IPS-18c (cell line): ENCODE measurements at regions not wholly inside any gene's neighbourhood (a gene's known extent, or its start where the extent isn't known, plus 50 kb on each side); places are given as distances from the start of the nearest gene placed in this dataset.

Experiments used
- H3K4me3 ChIP-seq: 2 replicates; pipeline ENCODE4 v1.7.0; 2013; ENCODE audit warnings: low read depth, mild to moderate bottlenecking, low read length, moderate library complexity; ENCODE audit not compliant: insufficient read depth
- H3K9me3 ChIP-seq: one replicate; pipeline ENCODE4 v1.6.1; 2013; ENCODE audit warnings: mild to moderate bottlenecking, low read length, moderate library complexity; ENCODE audit not compliant: control insufficient read depth, insufficient read depth

DNA sequence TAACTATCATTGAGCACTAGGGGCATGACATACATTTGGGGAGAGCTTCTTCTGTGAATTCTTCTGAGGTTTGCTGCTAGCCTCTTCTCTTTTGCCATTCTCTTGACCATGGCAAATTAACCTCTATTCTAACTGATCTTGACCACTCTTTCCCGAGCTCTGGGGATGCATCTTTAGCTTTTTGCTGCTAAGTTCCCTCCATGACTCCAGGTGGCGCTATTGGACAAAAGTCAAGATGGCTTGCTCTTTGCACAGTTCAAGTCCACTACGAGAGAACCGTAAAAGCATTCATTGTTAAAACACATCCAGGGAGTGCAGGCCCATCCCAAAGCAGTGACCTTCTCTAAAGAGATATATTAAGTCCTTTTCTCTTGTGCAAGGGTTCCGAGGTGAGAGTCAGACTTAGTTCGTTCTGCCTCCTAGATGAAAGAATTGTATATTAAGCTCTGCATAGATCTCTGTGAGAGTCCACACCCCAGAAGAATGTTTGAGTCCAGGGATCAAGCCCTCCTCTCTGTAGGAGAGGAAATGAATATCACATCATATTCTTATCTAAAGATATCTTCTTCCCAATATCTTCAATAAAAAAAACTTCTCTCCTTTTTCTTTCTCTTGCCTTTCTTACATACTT, 1152.9 kb upstream of the CDH6 start:
- Histone ChIP-seq H3K9me3 (no peaks in the 10 kb centered on the region), H3K4me3 (no peak overlapping the region)

DNA sequence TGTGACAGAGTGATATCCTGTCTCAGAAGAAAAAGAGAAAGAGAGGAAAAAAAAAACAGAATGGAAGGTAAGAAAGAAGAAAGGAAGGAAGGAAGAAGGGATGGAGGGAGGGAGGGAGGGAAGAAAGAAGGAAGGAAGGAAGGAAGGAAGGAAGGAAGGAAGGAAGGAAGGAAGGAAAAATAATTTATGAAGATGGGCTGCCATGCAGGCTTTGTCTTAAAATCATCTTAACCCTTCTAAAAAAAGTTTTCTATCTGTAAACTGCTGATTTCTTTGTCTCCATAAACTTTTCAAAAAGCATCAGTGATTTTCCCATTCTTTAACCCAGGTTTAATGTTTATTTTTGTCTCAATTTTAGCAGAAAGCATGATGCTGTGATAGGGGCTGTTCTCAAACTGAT, 1154.1 kb upstream of the CDH6 start:
- no peaks in the 10 kb centered on the region for H3K9me3 ChIP-seq
- no peak overlapping the region for H3K4me3 ChIP-seq

DNA sequence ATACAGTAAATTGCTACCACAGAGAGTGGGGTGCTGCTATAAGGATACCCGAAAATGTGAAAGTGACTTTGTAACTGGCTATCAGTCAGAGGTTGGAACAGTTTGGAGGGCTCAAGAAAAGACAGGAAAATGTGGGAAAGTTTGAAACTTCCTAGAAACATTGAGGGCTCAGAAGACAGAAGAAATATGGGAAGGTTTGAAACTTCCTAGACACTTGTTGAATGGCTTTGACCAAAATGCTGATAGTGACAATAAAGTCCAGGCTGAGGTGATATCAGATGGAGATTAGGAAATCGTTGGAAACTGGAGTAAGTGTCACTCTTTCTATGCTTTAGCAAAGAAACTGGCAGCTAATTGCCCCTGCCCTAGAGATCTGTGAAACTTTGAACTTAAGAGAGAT, 1158.6 kb upstream of the CDH6 start:
- H3K4me3 ChIP-seq = no peak overlapping the region
- no peaks in the 10 kb centered on the region for H3K9me3 ChIP-seq

DNA sequence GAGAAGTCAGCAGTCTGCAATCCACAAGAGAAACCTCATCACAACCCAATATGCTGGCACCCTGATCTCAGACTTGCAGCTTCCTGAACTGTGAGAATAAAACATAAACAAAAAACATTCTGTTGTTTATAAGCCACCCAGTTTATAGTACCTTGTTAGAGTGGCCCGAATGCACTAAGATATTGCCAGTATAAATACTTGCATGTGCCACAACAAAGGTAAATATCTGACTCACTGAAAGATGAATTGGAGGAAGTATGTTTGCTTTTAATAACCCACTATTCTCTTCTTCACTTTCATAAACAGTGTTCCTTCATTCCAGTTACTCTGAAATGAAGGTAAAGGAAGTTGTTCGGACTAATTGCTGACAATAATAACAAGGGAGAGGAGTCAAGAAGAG, 1163.4 kb upstream of the CDH6 start:
- no peaks in the 10 kb centered on the region for H3K9me3 ChIP-seq
- no peak overlapping the region for H3K4me3 ChIP-seq

DNA sequence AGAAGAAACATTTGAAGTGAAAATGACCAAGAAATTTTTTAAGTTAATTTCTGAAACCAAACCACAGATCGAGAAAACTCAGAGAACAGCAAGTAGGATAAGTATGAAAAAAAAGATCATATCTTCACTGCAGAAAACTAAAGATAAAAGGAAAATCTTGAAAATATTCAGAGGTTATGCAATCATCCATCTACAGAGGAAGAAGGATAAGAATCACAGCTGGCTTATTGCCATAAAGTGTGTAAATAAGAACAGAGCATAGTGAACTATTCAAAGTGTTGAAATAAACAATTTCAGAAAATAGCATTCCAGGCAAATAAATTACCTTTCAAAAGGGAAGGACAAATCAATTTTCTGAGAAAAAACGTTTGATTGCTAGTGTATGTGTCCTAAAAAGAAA, 1191.7 kb upstream of the CDH6 start:
- H3K9me3 ChIP-seq = no peaks in the 10 kb centered on the region
- H3K4me3 ChIP-seq = no peak overlapping the region

DNA sequence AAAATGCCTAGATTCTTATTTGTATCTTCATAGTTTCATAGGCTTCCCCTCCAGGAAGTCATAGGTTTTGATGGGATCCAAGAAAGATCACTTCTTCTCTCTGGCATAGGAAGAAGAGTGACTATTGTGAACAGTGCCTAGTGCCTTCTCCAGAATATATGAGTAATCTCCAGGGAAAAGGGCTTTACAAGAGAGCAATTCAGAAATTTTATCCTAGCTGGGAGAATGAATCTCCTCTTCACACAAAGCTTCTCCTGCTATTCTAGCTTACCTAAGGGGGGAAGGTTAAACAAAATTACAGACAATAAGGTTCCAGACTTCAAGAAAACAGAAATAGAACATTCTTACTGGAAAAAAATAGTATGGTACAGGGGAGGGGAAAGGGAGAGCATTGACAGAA, 1193.3 kb upstream of the CDH6 start:
- Histone ChIP-seq H3K4me3 (no peak overlapping the region), H3K9me3 (no peaks in the 10 kb centered on the region)

DNA sequence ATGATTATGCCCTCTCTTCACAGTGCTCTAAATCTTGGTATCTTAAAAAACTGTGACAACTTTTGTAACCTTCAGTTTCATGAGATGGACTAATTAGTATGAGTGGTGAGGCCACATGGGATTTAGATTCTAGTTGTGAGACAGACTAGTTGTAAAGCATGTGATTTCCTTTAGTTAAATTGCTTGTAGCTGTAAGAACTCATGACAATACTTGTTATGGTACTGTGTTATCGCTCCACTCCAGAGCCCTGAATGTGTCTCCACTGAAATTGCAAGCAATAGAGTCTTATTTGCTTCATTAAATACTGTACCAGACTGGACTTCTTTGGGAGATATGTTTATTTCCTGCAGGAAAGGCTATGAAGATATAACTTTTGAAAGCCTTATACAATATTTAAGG, 1198.3 kb upstream of the CDH6 start:
- no peak overlapping the region for H3K4me3 ChIP-seq
- H3K9me3 ChIP-seq = no peaks in the 10 kb centered on the region

DNA sequence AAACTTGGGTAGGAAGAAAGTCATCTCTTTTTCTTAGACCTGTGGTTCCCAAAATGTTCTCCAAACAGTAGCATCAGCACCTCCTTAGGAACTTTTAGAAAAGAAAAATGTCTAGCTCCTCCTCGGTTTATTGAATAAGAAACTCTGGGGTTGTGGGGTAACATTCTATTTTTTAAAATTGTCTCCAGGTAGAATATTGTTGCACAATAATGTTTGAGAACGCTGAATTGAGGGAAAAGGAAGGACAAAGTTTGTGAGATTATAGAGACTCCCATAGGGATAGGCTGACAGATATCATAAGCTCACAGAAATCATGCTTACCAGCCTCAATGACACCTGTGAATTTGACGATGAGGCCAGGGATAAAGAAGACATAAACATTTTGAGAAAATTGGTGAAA, 1199.0 kb upstream of the CDH6 start:
- Histone ChIP-seq H3K4me3 (no peak overlapping the region), H3K9me3 (no peaks in the 10 kb centered on the region)

DNA sequence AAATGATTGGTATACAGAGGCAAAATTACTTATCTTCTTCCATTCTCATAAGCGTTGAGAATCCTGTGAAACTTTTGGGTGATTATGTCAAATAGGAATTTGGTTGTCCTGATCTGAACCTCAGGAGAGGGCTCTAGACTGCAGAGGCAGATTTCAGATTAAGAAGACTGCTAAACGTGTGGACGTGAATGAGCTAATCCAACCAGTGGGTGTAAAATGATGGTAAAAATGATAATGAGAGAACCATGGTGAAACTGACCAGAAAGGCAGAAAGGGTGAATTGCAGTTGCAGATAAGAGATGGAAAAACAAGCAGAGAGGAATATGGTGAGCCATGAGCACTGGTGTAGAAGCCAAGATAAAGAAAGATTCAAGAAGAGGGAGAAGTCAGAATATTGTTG, 1200.2 kb upstream of the CDH6 start:
- no peaks in the 10 kb centered on the region for H3K9me3 ChIP-seq
- H3K4me3 ChIP-seq = no peak overlapping the region

DNA sequence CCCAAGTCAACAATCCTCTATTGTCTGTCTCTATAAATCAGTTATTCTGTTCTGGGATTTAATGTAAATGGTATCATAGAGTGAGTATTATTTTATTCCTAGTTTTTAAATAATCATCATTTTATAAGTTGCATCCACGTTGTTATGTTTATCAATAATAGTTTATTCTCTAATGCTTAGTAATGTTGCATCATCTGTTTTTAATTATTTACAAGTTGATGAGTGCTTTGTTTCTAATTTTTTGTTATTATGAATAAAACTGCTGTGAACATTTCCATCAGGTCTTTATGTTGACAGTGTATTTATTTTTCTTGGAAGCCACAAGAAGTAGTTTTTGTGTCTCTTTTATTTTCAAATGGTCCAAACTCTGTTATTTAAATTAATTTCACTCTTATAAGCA, 1201.2 kb upstream of the CDH6 start:
- H3K9me3 ChIP-seq = no peaks in the 10 kb centered on the region
- H3K4me3 ChIP-seq = no peak overlapping the region

DNA sequence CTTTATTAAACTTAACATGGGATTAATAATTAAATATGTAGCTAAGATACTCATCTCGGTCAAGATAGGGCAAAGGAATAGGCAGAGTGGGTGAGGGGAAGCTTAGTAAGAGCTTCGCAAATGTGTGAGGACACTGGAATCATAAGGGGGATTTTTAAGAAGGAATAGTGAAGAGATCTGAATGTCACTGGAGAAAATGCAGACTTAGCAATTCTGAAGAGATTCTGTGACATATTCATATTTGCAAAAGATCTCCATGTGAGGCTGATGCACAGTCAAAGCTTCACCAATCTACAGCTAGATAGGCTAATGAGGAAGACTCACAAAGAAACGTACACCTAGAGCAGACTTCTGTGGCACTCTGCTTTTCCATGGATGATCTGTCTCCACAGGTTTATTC, 1202.8 kb upstream of the CDH6 start:
- H3K9me3 ChIP-seq = no peaks in the 10 kb centered on the region
- no peak overlapping the region for H3K4me3 ChIP-seq

DNA sequence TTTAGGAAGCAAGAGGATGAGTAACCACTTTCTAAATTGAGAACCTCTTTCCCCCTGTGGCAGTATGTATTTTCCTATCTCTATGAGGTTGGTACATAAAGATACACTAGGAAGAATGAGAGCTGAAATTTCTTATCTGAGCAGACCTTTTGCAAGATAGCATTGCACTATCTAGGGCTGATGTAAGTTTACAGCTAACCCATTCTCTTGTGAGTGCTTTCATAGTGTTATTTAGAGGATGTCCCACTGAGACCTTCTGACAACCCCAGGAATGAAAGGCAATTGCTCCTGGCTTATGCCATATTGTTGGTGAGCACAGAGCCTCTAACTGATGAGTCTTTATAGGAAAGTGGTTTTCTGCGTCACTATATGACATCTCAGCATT, 1209.3 kb upstream of the CDH6 start:
- Histone ChIP-seq H3K9me3 (no peaks in the 10 kb centered on the region), H3K4me3 (no peak overlapping the region)

DNA sequence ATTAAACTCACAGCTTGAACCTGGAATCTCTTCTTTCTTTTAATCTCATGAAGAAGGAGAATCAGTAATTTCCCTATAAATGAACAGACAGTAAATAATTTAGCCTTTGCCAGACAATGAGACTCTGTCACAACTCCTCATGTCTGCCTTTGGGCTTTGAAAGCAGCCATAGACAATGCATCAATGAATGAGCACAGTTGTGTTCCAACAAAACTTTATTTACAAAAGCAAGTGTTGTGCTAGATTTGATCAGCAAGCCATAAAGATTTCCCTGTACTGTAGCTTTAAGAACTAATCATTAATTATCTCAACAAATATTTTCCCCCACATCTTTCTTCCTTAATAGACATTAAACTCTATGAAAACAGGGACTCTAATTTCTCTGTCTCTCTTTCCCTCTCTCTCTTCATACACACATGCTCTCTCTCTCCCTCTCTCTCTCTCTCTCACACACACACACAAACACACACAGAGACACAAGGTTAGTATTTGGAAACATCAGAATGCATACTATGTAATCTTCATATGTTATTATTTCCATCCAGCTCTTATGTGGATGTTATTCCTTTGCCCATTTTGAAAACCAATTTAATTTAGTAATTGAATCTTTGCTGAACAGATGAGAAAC, 1209.8 kb upstream of the CDH6 start:
- no peaks in the 10 kb centered on the region for H3K9me3 ChIP-seq
- H3K4me3 ChIP-seq = no peak overlapping the region

DNA sequence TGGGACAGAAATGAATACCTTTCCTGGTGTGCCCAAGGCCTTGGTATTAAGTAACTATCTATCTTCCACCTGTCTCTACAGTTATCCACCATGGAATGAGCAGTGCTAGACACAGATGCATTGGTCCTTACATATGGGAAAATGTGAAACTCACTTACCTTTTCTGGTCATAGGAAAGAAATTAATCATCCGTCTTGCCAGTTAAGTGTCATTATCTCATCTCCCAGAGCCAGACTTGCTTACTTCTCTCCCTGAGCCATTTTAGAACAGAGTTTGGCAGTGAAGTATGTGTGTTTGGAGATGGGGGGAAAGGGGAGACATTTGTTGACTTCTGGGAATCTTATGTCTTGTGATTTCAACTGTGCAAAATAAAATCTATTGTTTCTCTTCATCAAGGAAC, 1211.0 kb upstream of the CDH6 start:
- Histone ChIP-seq H3K4me3 (no peak overlapping the region), H3K9me3 (no peaks in the 10 kb centered on the region)

DNA sequence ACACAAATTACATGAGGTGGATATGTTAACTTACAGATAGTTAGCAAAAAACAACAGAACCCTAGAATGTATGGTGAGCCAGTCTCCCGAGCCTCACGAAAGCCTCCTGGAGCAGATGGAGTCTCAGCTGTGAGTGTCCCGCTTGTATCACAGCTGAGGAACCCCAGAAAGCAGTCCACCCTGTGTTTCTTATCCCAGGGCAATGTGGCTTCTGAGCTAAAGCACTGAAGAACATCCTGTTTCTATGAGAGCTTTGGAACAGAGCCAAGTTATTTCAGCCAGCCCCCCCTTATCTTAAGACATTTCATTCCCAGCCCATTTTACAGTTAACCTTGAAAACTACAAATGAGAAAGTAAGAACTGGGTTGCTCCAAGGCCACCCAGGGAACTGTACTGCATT, 1220.9 kb upstream of the CDH6 start:
- Histone ChIP-seq H3K9me3 (no peaks in the 10 kb centered on the region), H3K4me3 (no peak overlapping the region)

DNA sequence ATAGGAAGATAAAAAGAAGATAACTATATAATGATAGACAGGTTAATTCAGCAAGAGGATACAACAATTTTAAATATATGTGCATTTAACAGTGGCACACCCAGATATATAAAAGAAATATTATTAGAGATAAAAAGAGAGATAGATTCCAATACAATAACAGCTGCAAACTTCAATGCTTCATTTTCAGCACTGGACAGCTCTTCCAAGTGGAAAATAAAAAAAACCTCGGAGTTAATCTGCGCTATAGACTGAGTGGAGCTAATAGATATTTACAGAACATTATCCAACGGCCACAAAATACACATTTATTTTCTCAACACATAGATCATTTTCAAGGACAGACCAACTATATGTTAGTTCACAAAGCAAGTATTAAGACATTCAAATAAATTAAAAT, 1229.5 kb upstream of the CDH6 start:
- Histone ChIP-seq H3K9me3 (peaks cover 3% of the 10 kb centered on the region), H3K4me3 (no peak overlapping the region)

DNA sequence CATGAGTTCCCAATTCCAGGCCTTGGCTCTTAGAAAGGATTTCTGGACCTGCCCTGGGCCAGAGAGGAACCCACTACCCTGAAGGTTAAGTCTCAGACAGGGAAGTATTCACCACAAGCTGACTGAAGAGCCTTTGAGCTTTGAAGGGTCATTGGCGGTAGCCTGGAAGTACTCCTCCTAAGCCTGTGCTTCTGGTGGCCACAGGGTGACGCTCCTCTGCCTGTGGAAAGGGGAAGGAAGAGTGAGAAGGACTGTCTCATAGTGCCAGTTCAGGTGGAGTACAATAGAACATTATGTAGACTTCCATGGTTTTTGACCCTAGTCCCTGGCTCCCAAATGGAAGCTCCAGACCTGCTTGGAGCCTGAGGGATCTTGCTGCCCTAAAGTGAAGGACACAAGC, 1233.2 kb upstream of the CDH6 start:
- peaks cover 3% of the 10 kb centered on the region for H3K9me3 ChIP-seq
- no peak overlapping the region for H3K4me3 ChIP-seq

DNA sequence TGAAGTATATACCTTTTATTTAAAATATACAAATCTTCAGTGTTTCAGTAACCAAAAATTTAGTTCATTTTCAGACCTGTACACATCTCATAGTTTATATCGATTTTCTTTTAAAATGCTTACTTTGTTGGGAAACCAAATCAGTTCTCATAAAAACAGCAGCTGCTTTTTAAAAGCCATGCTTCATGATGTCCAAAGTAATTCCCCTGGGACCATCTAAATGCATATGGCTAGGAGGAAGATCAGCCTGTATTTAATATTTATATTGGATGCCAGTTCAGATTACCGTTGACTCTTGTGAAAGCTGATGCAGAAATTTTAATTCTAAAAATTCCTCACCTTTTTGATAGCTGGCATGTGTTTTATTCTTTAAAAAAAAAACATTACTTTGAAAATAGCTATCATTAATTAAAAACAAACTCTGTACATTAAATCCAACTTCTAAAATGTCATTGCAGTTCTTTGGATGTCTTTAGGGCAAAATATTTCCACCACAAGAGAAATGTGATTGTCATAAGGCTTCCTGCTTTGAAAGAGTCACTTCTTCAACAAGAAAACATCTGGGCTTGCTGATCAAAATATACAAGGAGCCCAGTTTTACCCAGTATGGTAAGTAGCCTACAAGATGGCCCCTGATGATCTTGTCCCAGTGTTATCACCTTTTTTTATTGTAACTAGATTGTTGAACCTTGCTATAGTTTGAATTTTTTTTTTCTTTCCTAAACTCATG, 1242.9 kb upstream of the CDH6 start:
- H3K4me3 ChIP-seq = no peak overlapping the region
- H3K9me3 ChIP-seq = no peaks in the 10 kb centered on the region
